GM21526 (cell line): ENCODE measurements at regions not wholly inside any gene's neighbourhood (a gene's known extent, or its start where the extent isn't known, plus 50 kb on each side); places are given as distances from the start of the nearest gene placed in this dataset.
"Not testable (repeated sequence)": the region's sequence is repeated elsewhere in the genome, so short reads cannot be mapped to it uniquely, and the experiment has no call there.

Source experiments
- ATAC-seq: cut with Tn5 transposase; IDR thresholded peaks from one replicate; pipeline ENCODE4 v1.9.1; 2021; ENCODE audit warnings: moderate library complexity; ENCODE audit not compliant: unreplicated experiment, low FRiP score

GRCh38 chr14:81738946-81739659 is 205.4 kb upstream of the SEL1L start:
- no peak for ATAC-seq

GRCh38 chr14:81743605-81744004 is 210.0 kb upstream of the SEL1L start:
- ATAC-seq: no peak

GRCh38 chr14:81751198-81751597 is 217.5 kb upstream of the SEL1L start:
- no peak for ATAC-seq

- ATAC-seq: no peak
These were observed 225.9 kb upstream of the SEL1L start for GRCh38 chr14:81759541-81759940.

GRCh38 chr14:81765651-81766275 is 232.1 kb upstream of the SEL1L start:
- ATAC-seq: no peak

GRCh38 chr14:81766321-81766915 is 232.8 kb upstream of the SEL1L start:
- ATAC-seq: no peak

GRCh38 chr14:81767266-81767995 is 233.8 kb upstream of the SEL1L start:
- ATAC-seq: no peak

GRCh38 chr14:81771651-81772275 is 238.1 kb upstream of the SEL1L start:
- ATAC-seq: no peak

GRCh38 chr14:81772381-81772780 is 238.7 kb upstream of the SEL1L start:
- no peak for ATAC-seq

- ATAC-seq: no peak
These were observed 242.9 kb upstream of the SEL1L start for GRCh38 chr14:81776531-81776930.

GRCh38 chr14:81781798-81782197 is 248.1 kb upstream of the SEL1L start:
- ATAC-seq: not testable (repeated sequence)

- ATAC-seq: no peak
These were observed 250.4 kb upstream of the SEL1L start for GRCh38 chr14:81784084-81784483.

GRCh38 chr14:81797315-81797714 is 263.7 kb upstream of the SEL1L start:
- ATAC-seq: no peak

- no peak for ATAC-seq
These were observed 268.3 kb upstream of the SEL1L start for GRCh38 chr14:81801921-81802320.

GRCh38 chr14:81802341-81802740 is 268.7 kb upstream of the SEL1L start:
- no peak for ATAC-seq

GRCh38 chr14:81805785-81806184 is 272.1 kb upstream of the SEL1L start:
- ATAC-seq: no peak

- no peak for ATAC-seq
These were observed 278.1 kb upstream of the SEL1L start for GRCh38 chr14:81811705-81812269.

- ATAC-seq: no peak
These were observed 284.6 kb upstream of the SEL1L start for GRCh38 chr14:81818271-81818670.

GRCh38 chr14:81819344-81819743 is 285.7 kb upstream of the SEL1L start:
- no peak for ATAC-seq

- ATAC-seq: no peak
These were observed 286.3 kb upstream of the SEL1L start for GRCh38 chr14:81819910-81820309.
